Posterior cingulate gyrus (tissue), 11 donors: ENCODE measurements at regions not wholly inside any gene's neighbourhood (a gene's known extent, or its start where the extent isn't known, plus 50 kb on each side); places are given as distances from the start of the nearest gene placed in this dataset.
"Not testable (repeated sequence)": the region's sequence is repeated elsewhere in the genome, so short reads cannot be mapped to it uniquely, and the experiment has no call there.

Experiments
- DNase-seq, 10 donors: peaks; one replicate each; pipeline versions ENCODE4 v3.0.0 to v3.0.0-alpha.2; 2020 to 2021; ENCODE audit warnings: mixed read lengths in 3 of 10
- intact Hi-C: fragments of 100-400 bp; cut with DNase I; formaldehyde crosslinking; loops from one replicate; pipeline ENCODE4 v1.15.1; 2023

- intact Hi-C loops, result no loop called here
- no peak for DNase-seq
These were observed 85.8 kb upstream of the ZNF91 start for GRCh38 chr19:23481043-23481442.

GRCh38 chr19:23475477-23475876, 80.2 kb upstream of the ZNF91 start:
- no peak for DNase-seq
- intact Hi-C loops, result no loop called here

- intact Hi-C loops, result no loop called here
- no peak for DNase-seq
These were observed 79.5 kb upstream of the ZNF91 start for GRCh38 chr19:23474761-23475160.

GRCh38 chr19:23474172-23474571, 78.9 kb upstream of the ZNF91 start:
- no peak for DNase-seq
- intact Hi-C loops, result no loop called here

GRCh38 chr19:23470873-23471545, 75.7 kb upstream of the ZNF91 start:
- intact Hi-C loops, result no loop called here

GRCh38 chr19:23464349-23464748, 69.1 kb upstream of the ZNF91 start:
- DNase-seq, intact Hi-C loops: not testable (repeated sequence)

More at GRCh38 chr19:23470873-23471545, 75.7 kb upstream of the ZNF91 start:
- DNase-seq, result peak in 3 of 10 donors; percentile 52 to 70 (median 53)

GRCh38 chr19:23461120-23461519, 65.8 kb upstream of the ZNF91 start:
- no peak for DNase-seq
- intact Hi-C loops, result no loop called here

GRCh38 chr19:23460656-23461055, 65.4 kb upstream of the ZNF91 start:
- intact Hi-C loops, result no loop called here

More at GRCh38 chr19:23460656-23461055, 65.4 kb upstream of the ZNF91 start:
- no peak for DNase-seq
